Mesodermal cell (in vitro differentiated cells): ENCODE measurements at regions not wholly inside any gene's neighbourhood (a gene's known extent, or its start where the extent isn't known, plus 50 kb on each side); places are given as distances from the start of the nearest gene placed in this dataset.
A peak's percentile ranks its signal among the peaks of the same experiment; 100 is the strongest.

Experiments
- H3K27ac ChIP-seq: 2 replicates; pipeline ENCODE4 v1.7.0; 2013; ENCODE audit warnings: mild to moderate bottlenecking, low read depth, low read length, moderate library complexity; ENCODE audit not compliant: severe bottlenecking
- H3K36me3 ChIP-seq: 2 replicates; pipeline ENCODE4 v1.7.1; 2013; ENCODE audit warnings: mild to moderate bottlenecking, low read length, moderate library complexity; ENCODE audit not compliant: control insufficient read depth, insufficient read depth
- H3K4me1 ChIP-seq: one replicate; pipeline ENCODE4 v1.7.1; 2013; ENCODE audit warnings: mild to moderate bottlenecking, low read length; ENCODE audit not compliant: insufficient read depth, control insufficient read depth, poor library complexity, severe bottlenecking
- H3K4me3 ChIP-seq: 2 replicates; pipeline ENCODE4 v1.7.0; 2013; ENCODE audit warnings: low read length, control low read depth, mild to moderate bottlenecking; ENCODE audit not compliant: insufficient read depth, poor library complexity, severe bottlenecking; ENCODE audit errors: extremely low read depth
- H3K9me3 ChIP-seq: 2 replicates; pipeline ENCODE4 v1.7.1; 2013; ENCODE audit warnings: mild to moderate bottlenecking, low read length, moderate library complexity; ENCODE audit not compliant: control insufficient read depth
- WGBS, 2 experiments: methylation state at CpG; one replicate each; pipeline ENCODE4 v1.1.5; 2013; ENCODE audit warnings: missing lambda C conversion rate in 2 of 2; ENCODE audit not compliant: insufficient coverage in 2 of 2; 5-methylcytosine and 5-hydroxymethylcytosine counted together

GRCh38 chr17:13182854-13183253 is 165.0 kb upstream of the ELAC2 start:
- Histone ChIP-seq H3K27ac (no peak overlapping the region), H3K4me1 (no peaks in the 10 kb centered on the region), H3K4me3 (no peak overlapping the region), H3K36me3 (no peaks in the 10 kb centered on the region), H3K9me3 (no peaks in the 10 kb centered on the region)
- WGBS, 2 experiments = 63 to 96% methylated on average over 4 of the region's 4 CpGs

GRCh38 chr17:13182450-13182849 is 164.6 kb upstream of the ELAC2 start:
- H3K36me3 ChIP-seq = no peaks in the 10 kb centered on the region

GRCh38 chr17:13181683-13182082 is 163.9 kb upstream of the ELAC2 start:
- H3K27ac ChIP-seq = no peak overlapping the region
- H3K9me3 ChIP-seq = no peaks in the 10 kb centered on the region
- H3K4me1 ChIP-seq = no peaks in the 10 kb centered on the region
- H3K36me3 ChIP-seq = no peaks in the 10 kb centered on the region
- H3K4me3 ChIP-seq = no peak overlapping the region
- WGBS, 2 experiments = 100% methylated on average over 2 of the region's 2 CpGs

More at GRCh38 chr17:13182450-13182849, 164.6 kb upstream of the ELAC2 start:
- Histone ChIP-seq H3K4me3 (no peak overlapping the region), H3K9me3 (no peaks in the 10 kb centered on the region), H3K4me1 (no peaks in the 10 kb centered on the region), H3K27ac (no peak overlapping the region)

GRCh38 chr17:13176436-13176835 is 158.6 kb upstream of the ELAC2 start:
- H3K27ac ChIP-seq = no peak overlapping the region
- 49 to 66% methylated on average over 4 of the region's 4 CpGs for WGBS, 2 experiments
- no peaks in the 10 kb centered on the region for H3K36me3 ChIP-seq
- no peak overlapping the region for H3K4me3 ChIP-seq
- no peaks in the 10 kb centered on the region for H3K4me1 ChIP-seq
- H3K9me3 ChIP-seq = peaks cover 26% of the 10 kb centered on the region

- Histone ChIP-seq H3K27ac (no peak overlapping the region), H3K9me3 (peaks cover 26% of the 10 kb centered on the region), H3K4me1 (no peaks in the 10 kb centered on the region), H3K4me3 (no peak overlapping the region), H3K36me3 (no peaks in the 10 kb centered on the region)
- 100% methylated on average over 1 of the region's 1 CpG; no CpG with 5 or more reads in 1 of the 2 experiments for WGBS, 2 experiments
Observed at GRCh38 chr17:13171790-13172189, 154.0 kb upstream of the ELAC2 start.

- no peaks in the 10 kb centered on the region for H3K9me3 ChIP-seq
- H3K4me3 ChIP-seq = no peak overlapping the region
- no peaks in the 10 kb centered on the region for H3K36me3 ChIP-seq
- peaks cover 12% of the 10 kb centered on the region for H3K4me1 ChIP-seq
- 80 to 83% methylated on average over 1 of the region's 1 CpG for WGBS, 2 experiments
- peak overlapping the region; percentile 41 for H3K27ac ChIP-seq
Observed at GRCh38 chr17:13162361-13162760, 144.5 kb upstream of the ELAC2 start.

GRCh38 chr17:13160790-13161189 is 143.0 kb upstream of the ELAC2 start:
- WGBS, 2 experiments = 60% methylated on average over 1 of the region's 2 CpGs; no CpG with 5 or more reads in 1 of the 2 experiments
- Histone ChIP-seq H3K4me1 (peaks cover 12% of the 10 kb centered on the region), H3K27ac (no peak overlapping the region), H3K36me3 (no peaks in the 10 kb centered on the region), H3K9me3 (no peaks in the 10 kb centered on the region), H3K4me3 (no peak overlapping the region)

GRCh38 chr17:13160296-13160695 is 142.5 kb upstream of the ELAC2 start:
- Histone ChIP-seq H3K36me3 (no peaks in the 10 kb centered on the region), H3K4me1 (peaks cover 12% of the 10 kb centered on the region), H3K27ac (no peak overlapping the region), H3K9me3 (no peaks in the 10 kb centered on the region), H3K4me3 (no peak overlapping the region)
- 83 to 96% methylated on average over 2 to 3 of the region's 3 CpGs for WGBS, 2 experiments

- peaks cover 12% of the 10 kb centered on the region for H3K4me1 ChIP-seq
- H3K4me3 ChIP-seq = no peak overlapping the region
- 78% methylated on average over 1 of the region's 2 CpGs; no CpG with 5 or more reads in 1 of the 2 experiments for WGBS, 2 experiments
- no peaks in the 10 kb centered on the region for H3K9me3 ChIP-seq
- no peak overlapping the region for H3K27ac ChIP-seq
- H3K36me3 ChIP-seq = no peaks in the 10 kb centered on the region
Observed at GRCh38 chr17:13158494-13159240, 140.8 kb upstream of the ELAC2 start.

- WGBS, 2 experiments = 80 to 89% methylated on average over 3 to 4 of the region's 5 CpGs
- Histone ChIP-seq H3K9me3 (no peaks in the 10 kb centered on the region), H3K4me3 (no peak overlapping the region), H3K27ac (no peak overlapping the region), H3K4me1 (peaks cover 12% of the 10 kb centered on the region), H3K36me3 (no peaks in the 10 kb centered on the region)
Observed at GRCh38 chr17:13157656-13158055, 139.8 kb upstream of the ELAC2 start.

GRCh38 chr17:13154930-13155329 is 137.1 kb upstream of the ELAC2 start:
- peaks cover 4% of the 10 kb centered on the region for H3K4me1 ChIP-seq
- WGBS, 2 experiments = 100% methylated on average over 1 of the region's 4 CpGs
- H3K36me3 ChIP-seq = no peaks in the 10 kb centered on the region
- H3K4me3 ChIP-seq = no peak overlapping the region
- H3K9me3 ChIP-seq = no peaks in the 10 kb centered on the region
- H3K27ac ChIP-seq = no peak overlapping the region
